HuH-7.5 (cell line): ENCODE measurements at regions not wholly inside any gene's neighbourhood (a gene's known extent, or its start where the extent isn't known, plus 50 kb on each side); places are given as distances from the start of the nearest gene placed in this dataset.
A peak's percentile ranks its signal among the peaks of the same experiment; 100 is the strongest.

Experiments
- DNase-seq: peaks from one replicate; pipeline ENCODE4 v3.0.0; 2011; ENCODE audit warnings: low spot score

DNA sequence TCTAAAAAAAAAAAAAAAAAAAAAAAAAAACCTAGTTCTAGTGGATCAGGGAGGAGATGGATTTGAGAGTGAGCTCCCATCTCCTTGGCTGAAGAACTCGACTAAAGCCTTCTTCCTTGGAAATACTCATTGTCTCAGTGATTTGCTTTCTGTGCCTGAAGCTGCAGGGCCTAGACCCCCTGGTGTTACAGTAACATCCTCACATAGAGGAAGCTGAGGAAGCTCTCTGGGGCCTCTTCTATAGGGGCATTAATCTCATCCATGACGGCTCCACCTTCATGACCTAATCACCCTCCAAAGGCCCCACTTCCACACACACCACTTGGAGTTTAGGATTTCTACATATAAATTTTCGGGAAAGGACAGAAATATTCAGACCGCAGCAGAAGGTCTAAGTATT is 95.9 kb upstream of the ETS2 start:
- no peak for DNase-seq

DNA sequence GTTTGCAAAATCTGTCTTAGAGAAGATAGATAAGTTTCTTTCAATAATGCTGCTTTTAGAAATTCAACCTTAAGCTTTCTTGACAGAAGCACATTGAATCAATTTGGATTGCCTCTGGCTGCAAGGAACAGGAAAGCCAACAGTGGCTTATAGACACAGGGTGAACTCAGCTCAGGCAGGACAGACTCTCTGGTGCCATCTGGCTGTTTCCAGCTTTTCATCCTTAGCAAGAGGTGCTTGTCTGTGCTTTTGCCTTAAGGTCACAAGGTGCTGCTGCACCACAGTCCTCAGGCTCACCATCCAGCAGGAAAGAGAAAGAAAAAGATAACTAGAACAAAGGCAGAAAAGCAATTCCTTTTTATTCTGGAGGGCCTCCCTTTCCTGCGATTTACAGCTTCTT is 93.7 kb upstream of the ETS2 start:
- DNase-seq, result peak; percentile 25

GRCh38 chr21:38712664-38713063 is 93.1 kb upstream of the ETS2 start:
- DNase-seq, result no peak

DNA sequence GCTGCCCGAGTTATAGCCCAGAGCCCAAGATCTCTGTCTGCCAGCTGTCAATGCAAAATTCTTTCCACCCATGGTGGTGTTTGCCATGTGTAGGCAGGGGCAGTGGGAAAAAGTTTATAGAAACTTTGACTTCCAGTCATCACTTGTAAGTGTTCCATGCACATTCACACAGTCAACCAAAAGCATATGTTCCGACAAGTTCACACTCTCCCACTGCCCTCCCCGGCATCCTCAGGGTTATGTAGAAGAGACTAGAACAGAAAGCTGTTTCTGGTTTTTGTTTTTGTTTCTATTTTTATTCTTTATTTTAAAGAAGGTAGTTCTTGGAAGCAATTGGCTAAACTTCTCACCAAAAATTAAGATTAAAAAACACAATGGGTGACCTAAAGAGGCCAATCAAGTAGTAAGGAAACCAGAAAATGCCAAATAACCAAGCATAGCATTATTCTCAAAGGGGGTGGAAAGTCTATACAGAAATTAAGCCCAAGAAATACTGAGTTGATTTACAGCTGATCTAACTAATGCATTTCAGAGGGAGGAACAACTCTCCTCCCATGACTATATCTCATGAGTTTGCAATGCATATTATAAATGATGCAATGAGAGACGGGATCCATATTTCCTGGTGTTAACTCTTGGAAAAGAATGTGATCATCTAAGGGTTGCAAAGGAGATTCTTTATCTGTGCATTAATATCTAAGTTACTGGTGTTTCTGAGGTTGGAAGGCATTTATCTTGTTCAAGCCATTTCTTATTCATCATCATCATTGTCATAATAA is 91.5 kb upstream of the ETS2 start:
- DNase-seq, result no peak

DNA sequence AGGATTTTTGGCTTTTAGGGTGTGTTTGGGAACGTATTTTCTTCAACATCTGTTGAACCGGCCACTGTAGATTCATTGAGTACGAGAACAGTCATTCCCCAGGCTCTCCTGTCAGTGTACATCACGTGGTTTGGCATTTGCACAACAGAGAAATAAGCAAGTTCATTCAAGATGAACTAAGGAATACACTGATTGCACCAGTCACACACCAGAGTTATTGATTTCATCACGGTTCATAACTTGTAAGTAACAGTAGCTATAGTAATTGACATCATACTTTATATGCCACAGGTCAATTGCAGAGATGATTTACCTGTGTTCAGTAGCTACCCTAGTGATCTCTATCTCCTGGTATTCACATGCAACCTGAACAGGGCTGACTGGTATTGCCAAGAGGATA is 90.7 kb upstream of the ETS2 start:
- no peak for DNase-seq

GRCh38 chr21:38716088-38716487 is 89.6 kb upstream of the ETS2 start:
- DNase-seq, result no peak

- no peak for DNase-seq
Measured at GRCh38 chr21:38716942-38717341, 88.8 kb upstream of the ETS2 start.

- DNase-seq, result no peak
Measured at GRCh38 chr21:38718481-38718880, 87.2 kb upstream of the ETS2 start.

- no peak for DNase-seq
Measured at GRCh38 chr21:38720074-38720473, 85.7 kb upstream of the ETS2 start.

DNA sequence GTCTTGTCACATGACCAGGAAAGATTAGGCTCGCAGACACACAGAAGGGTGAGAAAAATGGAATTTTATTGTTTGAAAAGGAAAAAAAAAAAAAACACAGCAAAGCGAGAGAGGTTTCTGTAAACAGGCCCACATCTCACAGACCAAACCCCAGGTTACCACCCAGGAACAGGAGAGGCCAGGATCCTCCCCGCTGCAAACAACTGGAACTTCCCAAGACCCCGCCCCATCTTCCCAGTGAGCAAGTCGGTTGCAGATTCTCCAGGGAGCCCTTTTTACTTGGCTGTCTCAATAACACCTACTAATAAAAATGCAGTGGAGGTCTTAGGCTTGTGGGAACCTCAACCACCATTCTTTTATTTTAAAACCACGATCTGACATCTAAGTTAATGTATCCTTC is 84.7 kb upstream of the ETS2 start:
- DNase-seq, result no peak

DNA sequence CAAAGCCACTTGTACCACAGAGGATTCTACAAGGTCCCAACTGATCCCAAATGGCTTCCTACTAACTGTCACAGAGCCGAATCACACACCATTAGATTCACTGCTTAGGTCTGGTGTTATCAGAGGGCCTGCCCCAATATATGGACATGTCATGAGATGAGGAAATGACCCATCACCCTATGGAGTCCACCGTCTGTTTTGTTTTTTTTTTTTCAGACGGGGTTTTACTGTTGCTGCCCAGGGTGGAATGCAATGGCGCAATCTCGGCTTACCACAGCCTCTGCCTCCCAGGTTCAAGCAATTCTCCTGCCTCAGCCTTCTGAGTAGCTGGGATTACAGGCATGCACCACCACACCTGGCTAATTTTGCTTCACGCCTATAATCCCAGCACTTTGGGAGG is 83.8 kb upstream of the ETS2 start:
- DNase-seq, result no peak

DNA sequence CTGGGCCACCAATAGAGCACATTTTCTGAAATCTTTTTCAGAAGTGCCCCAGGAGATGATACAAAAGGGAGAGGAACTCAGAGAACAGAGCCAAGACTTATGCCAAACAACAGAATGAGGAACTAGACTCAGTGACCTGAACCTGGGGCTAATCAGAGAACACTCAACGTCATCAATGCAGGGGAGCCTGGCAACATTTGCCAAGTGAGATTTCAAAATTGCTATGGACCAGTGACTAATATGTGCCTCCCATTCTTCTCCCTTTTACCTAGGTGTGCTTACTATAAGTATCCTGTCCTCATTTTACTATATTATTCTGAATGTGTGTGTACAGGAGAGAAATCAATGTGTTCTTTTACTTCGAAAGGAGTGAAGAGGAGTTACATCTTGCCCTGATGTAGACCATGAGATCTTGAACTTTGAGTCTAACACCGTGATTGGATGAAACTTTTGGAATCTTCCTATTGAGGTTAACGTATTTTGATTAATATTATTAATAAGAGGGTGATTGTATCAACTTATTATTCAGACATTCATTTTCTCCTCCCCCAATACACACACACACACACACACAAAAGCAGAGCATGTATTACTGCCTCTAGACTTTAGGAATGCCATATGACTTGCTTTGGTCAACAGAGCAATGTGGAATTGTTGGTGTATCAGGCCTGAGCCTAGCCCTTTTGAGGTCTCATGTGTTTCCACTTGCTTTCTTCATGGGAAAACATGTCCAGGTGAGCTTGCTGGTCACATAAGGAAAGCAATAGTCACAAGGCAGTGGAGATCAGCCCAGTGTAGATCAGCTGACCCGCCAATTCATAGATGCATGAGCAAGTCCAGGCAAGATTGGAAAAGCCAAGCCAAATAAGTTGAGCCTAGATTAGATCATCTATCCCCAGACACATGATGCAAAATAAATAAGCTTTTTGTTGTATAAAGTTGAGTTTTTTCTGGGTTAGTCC is 80.3 kb upstream of the ETS2 start:
- no peak for DNase-seq

- no peak for DNase-seq
Measured at GRCh38 chr21:38726482-38726881, 79.2 kb upstream of the ETS2 start.

GRCh38 chr21:38729291-38729690 is 76.4 kb upstream of the ETS2 start:
- no peak for DNase-seq

DNA sequence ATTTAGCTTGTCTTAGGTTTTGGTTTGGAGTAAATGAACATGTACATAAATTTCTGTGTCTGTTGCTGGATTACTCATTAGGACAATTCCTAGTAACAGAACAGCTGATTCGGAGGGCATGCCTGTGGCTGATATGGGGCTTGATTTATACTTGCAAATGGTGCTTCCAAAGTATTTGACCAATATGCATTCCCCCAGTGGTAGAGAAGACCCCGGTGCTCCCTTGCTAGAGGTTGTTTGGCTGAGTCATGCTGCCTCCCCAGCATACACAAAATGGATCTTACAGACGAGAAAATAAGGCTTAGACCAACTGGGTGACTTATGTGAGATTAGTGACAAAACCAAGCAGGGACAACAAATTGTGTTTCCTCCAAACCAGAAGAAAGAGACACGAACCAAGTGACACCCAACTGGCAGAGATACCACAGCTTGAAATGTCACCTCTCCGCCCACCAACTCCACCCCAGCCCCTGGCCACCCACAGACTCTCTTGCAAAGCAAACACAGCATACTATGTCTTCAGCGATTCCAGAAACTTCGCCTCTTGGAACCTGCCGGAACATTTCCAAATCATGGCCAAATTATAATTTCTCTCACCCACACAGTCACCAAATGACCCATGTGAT is 75.9 kb upstream of the ETS2 start:
- no peak for DNase-seq

DNA sequence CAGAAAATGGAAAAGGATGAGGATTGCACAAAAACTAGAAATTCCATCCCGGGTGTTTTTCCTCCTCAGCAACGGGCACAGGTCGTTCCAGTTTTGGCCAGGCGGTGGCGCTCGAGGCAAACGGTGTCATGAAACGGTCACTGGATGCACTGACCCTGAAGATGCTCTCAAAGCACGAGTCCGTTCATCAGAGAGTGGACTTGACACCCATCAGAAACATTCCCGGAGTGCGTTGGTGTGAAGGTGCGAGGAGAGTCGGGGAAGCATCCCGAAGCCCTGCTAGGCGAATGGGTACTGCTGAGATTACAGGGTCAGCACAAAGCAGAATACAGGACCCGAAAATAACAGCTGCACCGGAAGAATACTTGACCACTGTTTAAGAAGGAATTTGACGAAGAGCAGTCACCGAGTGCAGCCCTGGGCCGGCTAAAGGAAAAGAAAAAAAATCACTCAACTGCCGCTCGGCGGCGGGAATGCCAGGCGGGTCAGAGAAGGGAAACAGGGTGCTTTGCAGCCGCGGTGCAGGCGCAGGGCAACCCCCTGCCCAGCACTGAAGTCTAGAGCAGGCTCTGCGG is 71.7 kb upstream of the ETS2 start:
- peak; percentile 49 for DNase-seq

DNA sequence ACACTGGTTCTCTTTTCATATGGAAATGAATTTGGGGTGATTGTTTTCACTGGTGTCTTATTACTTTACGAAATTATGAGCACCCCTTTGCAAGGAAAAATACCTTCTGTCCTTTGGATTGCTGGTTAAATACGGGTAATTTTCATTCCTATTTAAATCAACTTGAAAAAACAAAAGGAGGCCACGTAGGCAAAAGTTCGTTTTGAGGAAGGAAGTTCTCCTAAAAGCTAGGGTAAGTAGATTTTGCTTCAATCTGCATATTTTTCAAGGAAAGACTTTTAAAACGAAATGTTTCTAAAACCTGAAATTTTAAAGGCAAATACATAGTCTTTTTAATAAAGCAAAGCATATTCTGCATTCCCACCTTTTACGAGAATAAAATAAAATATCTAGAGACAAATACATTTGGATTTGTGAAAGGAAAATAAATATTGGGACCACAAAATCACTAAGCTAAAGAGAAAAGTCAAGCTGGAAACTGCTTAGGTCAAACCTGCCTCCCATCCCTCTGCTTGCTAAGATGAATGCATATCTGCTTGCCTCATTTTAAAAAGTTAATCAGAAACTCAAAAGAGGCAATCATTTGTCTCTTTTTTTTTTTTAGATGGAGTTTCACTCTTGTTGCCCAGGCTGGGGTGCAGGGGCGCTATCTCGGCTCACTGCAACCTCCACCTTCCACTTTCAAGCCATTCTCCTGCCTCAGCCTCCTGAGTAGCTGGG is 70.9 kb upstream of the ETS2 start:
- DNase-seq, result no peak

DNA sequence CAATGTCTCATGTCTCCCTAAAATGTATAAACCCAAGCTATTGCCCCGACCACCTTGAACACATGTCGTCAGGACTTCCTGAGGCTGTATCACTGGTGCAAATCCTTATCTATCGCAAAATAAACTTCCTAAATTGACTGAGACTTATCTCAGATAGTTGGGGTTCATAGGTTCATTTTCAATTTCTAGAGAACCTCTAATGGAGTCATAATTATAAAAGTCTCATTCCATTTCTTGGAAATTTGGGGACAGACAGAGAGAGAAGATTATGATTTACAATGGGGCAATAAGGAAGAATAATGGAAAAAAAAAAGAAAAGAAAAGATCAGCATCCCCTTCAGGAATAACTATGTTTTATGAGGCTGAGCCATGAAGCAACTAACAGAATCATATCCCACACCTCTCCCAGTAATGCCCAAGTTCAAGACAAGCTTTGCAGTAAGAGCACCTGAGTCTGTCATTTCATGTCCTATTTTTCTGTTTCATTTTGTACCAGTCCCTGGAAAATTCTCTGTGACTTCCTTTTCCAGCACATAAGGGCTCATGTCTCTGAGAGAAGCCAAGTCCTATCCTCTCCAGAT is 70.0 kb upstream of the ETS2 start:
- DNase-seq, result no peak

- DNase-seq, result no peak
Measured at GRCh38 chr21:38740090-38740489, 65.6 kb upstream of the ETS2 start.

DNA sequence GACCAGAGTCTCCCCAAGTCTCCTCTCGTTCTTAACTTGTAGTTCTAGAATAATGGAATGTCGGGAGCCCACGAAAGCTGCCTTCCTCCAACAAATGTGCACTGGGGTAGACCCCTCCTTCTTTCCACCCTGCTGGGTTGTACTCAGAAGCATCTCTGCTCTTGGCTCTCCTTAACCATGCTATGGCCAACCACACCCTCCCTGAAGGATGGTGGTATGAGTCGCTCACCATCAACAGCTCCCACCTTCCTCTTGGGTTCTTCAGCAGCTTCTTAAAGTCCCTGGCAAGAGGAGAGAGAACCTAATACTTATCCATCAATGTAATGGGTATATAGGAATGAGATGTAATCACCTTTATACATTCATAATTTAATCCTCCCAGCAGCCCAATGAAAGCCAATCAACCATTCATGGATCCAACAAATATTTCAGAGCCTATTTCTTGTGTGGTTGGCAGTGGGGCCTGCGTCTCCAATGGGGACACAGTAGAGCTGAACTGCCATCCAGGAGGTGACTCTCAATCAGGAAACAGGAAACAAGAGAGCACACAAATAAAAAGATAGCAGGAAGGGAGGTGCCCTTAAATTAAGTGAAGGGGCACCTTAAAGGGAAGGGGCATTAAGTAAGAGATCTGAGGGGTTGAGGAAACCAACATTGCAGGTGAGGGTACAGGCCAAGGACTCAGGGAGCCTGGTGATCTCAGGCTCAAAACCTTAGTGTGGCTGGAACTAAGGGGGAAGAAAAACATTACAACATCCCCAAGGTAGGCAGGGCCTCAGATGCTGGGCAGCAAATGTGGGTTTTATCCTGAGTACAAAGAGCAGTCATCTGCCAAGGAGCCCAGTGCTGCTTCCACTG is 64.4 kb upstream of the ETS2 start:
- DNase-seq, result no peak

- DNase-seq, result no peak
Measured at GRCh38 chr21:38741950-38742256, 63.8 kb upstream of the ETS2 start.
